ENCODE measurements at regions not wholly inside any gene's neighbourhood (a gene's known extent, or its start where the extent isn't known, plus 50 kb on each side); places are given as distances from the start of the nearest gene placed in this dataset.

- TF ChIP-seq CTCF (IDR thresholded peaks at IDR 0.05; ENCODE audit: insufficient read depth, low read length, poor library complexity, severe bottlenecking) (no peak), EZH2phosphoT487 (conservative IDR thresholded peaks at IDR 0.05; ENCODE audit: low read length) (no peak)
These were observed 112.1 kb upstream of the LRATD1 start for GRCh38 chr2:14520385-14520945.
